NCI-H2029 treated with DMSO at 0.1 percent for 48 hours (cell line): ENCODE measurements at regions not wholly inside any gene's neighbourhood (a gene's known extent, or its start where the extent isn't known, plus 50 kb on each side); places are given as distances from the start of the nearest gene placed in this dataset.
"Not testable (repeated sequence)": the region's sequence is repeated elsewhere in the genome, so short reads cannot be mapped to it uniquely, and the experiment has no call there.

Experiments
- DNase-seq: peaks from one replicate; lab custom pipeline; 2025; lab: John Stamatoyannopoulos, UW

GRCh38 chr16:73955255-73955654, 341.4 kb upstream of the PSMD7 start:
- DNase-seq = no peak

- DNase-seq = no peak
Observed at GRCh38 chr16:73951481-73951880, 345.1 kb upstream of the PSMD7 start.

- DNase-seq = no peak
Observed at GRCh38 chr16:73949574-73950320, 346.9 kb upstream of the PSMD7 start.

- DNase-seq = no peak
Observed at GRCh38 chr16:73945631-73946030, 351.0 kb upstream of the PSMD7 start.

- not testable (repeated sequence) for DNase-seq
Observed at GRCh38 chr16:73943184-73943583, 353.4 kb upstream of the PSMD7 start.

GRCh38 chr16:73940786-73941185, 355.8 kb upstream of the PSMD7 start:
- not testable (repeated sequence) for DNase-seq

- DNase-seq = no peak
Observed at GRCh38 chr16:73923951-73924350, 372.7 kb upstream of the PSMD7 start.

- no peak for DNase-seq
Observed at GRCh38 chr16:73921295-73921694, 375.3 kb upstream of the PSMD7 start.

- DNase-seq = no peak
Observed at GRCh38 chr16:73916829-73917594, 379.6 kb upstream of the PSMD7 start.

- DNase-seq = no peak
Observed at GRCh38 chr16:73915935-73916334, 380.7 kb upstream of the PSMD7 start.

- DNase-seq = no peak
Observed at GRCh38 chr16:73915140-73915539, 381.5 kb upstream of the PSMD7 start.

- no peak for DNase-seq
Observed at GRCh38 chr16:73912850-73913249, 383.8 kb upstream of the PSMD7 start.

GRCh38 chr16:73912281-73912680, 384.3 kb upstream of the PSMD7 start:
- no peak for DNase-seq

- DNase-seq = no peak
Observed at GRCh38 chr16:73909529-73910035, 387.0 kb upstream of the PSMD7 start.

GRCh38 chr16:73891129-73891542, 405.5 kb upstream of the PSMD7 start:
- no peak for DNase-seq

GRCh38 chr16:73890186-73891128, 406.2 kb upstream of the PSMD7 start:
- DNase-seq = no peak

- no peak for DNase-seq
Observed at GRCh38 chr16:73888840-73889490, 407.6 kb upstream of the PSMD7 start.

GRCh38 chr16:73887911-73888310, 408.7 kb upstream of the PSMD7 start:
- no peak for DNase-seq

- DNase-seq = no peak
Observed at GRCh38 chr16:73886426-73886825, 410.2 kb upstream of the PSMD7 start.

- DNase-seq = no peak
Observed at GRCh38 chr16:73885319-73885718, 411.3 kb upstream of the PSMD7 start.

- no peak for DNase-seq
Observed at GRCh38 chr16:73883841-73884240, 412.8 kb upstream of the PSMD7 start.

- DNase-seq = no peak
Observed at GRCh38 chr16:73883126-73883525, 413.5 kb upstream of the PSMD7 start.
